T-helper 1 cell treated with Interleukin-12 subunit alpha and Interleukin-12 subunit beta and Interleukin-4 antibody, amounts not matched to agents 30 μg/mL and 1 μg/mL, for 36 hours (primary cell): ENCODE measurements at regions not wholly inside any gene's neighbourhood (a gene's known extent, or its start where the extent isn't known, plus 50 kb on each side); places are given as distances from the start of the nearest gene placed in this dataset.

Experiments
- H3K27ac Mint-ChIP-seq: one replicate; pipeline ENCODE4 v1.8.0; 2021; ENCODE audit warnings: mild to moderate bottlenecking, mixed read lengths
- H3K27me3 Mint-ChIP-seq: one replicate; pipeline ENCODE4 v1.8.0; 2021; ENCODE audit warnings: low read depth, mixed read lengths
- H3K36me3 Mint-ChIP-seq: one replicate; pipeline ENCODE4 v1.8.0; 2021; ENCODE audit warnings: low read depth, mixed read lengths
- H3K4me1 Mint-ChIP-seq: one replicate; pipeline ENCODE4 v1.8.0; 2021; ENCODE audit warnings: low read depth, mixed read lengths
- H3K4me3 Mint-ChIP-seq: one replicate; pipeline ENCODE4 v1.8.0; 2021; ENCODE audit warnings: mild to moderate bottlenecking, moderate library complexity, mixed read lengths
- H3K9me3 Mint-ChIP-seq: one replicate; pipeline ENCODE4 v1.8.0; 2021; ENCODE audit warnings: mixed read lengths

- Mint-ChIP-seq H3K27ac (no peak overlapping the region), H3K36me3 (no peaks in the 10 kb centered on the region), H3K4me1 (no peaks in the 10 kb centered on the region), H3K27me3 (no peaks in the 10 kb centered on the region), H3K9me3 (peaks cover 3% of the 10 kb centered on the region), H3K4me3 (no peak overlapping the region)
Measured at GRCh38 chr1:221605569-221605968, 136.3 kb downstream of the DUSP10 start.

GRCh38 chr1:221606256-221606655 is 135.6 kb downstream of the DUSP10 start:
- Mint-ChIP-seq H3K27me3 (no peaks in the 10 kb centered on the region), H3K4me1 (no peaks in the 10 kb centered on the region), H3K9me3 (peaks cover 3% of the 10 kb centered on the region), H3K27ac (no peak overlapping the region), H3K36me3 (no peaks in the 10 kb centered on the region), H3K4me3 (no peak overlapping the region)

GRCh38 chr1:221608835-221609320 is 133.0 kb downstream of the DUSP10 start:
- H3K27ac Mint-ChIP-seq: no peak overlapping the region
- peaks cover 2% of the 10 kb centered on the region for H3K4me1 Mint-ChIP-seq

GRCh38 chr1:221611656-221612046 is 130.2 kb downstream of the DUSP10 start:
- peaks cover 5% of the 10 kb centered on the region for H3K9me3 Mint-ChIP-seq
- H3K4me3 Mint-ChIP-seq: no peak overlapping the region
- no peak overlapping the region for H3K27ac Mint-ChIP-seq
- no peaks in the 10 kb centered on the region for H3K36me3 Mint-ChIP-seq
- H3K4me1 Mint-ChIP-seq: peaks cover 2% of the 10 kb centered on the region
- H3K27me3 Mint-ChIP-seq: peaks cover 11% of the 10 kb centered on the region

More at GRCh38 chr1:221608835-221609320, 133.0 kb downstream of the DUSP10 start:
- H3K4me3 Mint-ChIP-seq: no peak overlapping the region
- H3K27me3 Mint-ChIP-seq: peaks cover 7% of the 10 kb centered on the region
- no peaks in the 10 kb centered on the region for H3K36me3 Mint-ChIP-seq
- peaks cover 3% of the 10 kb centered on the region for H3K9me3 Mint-ChIP-seq

GRCh38 chr1:221612047-221612777 is 129.7 kb downstream of the DUSP10 start:
- H3K4me1 Mint-ChIP-seq: peaks cover 2% of the 10 kb centered on the region
- H3K27me3 Mint-ChIP-seq: peaks cover 11% of the 10 kb centered on the region
- H3K27ac Mint-ChIP-seq: no peak overlapping the region
- H3K36me3 Mint-ChIP-seq: no peaks in the 10 kb centered on the region
- no peak overlapping the region for H3K4me3 Mint-ChIP-seq
- H3K9me3 Mint-ChIP-seq: peaks cover 5% of the 10 kb centered on the region

DNA sequence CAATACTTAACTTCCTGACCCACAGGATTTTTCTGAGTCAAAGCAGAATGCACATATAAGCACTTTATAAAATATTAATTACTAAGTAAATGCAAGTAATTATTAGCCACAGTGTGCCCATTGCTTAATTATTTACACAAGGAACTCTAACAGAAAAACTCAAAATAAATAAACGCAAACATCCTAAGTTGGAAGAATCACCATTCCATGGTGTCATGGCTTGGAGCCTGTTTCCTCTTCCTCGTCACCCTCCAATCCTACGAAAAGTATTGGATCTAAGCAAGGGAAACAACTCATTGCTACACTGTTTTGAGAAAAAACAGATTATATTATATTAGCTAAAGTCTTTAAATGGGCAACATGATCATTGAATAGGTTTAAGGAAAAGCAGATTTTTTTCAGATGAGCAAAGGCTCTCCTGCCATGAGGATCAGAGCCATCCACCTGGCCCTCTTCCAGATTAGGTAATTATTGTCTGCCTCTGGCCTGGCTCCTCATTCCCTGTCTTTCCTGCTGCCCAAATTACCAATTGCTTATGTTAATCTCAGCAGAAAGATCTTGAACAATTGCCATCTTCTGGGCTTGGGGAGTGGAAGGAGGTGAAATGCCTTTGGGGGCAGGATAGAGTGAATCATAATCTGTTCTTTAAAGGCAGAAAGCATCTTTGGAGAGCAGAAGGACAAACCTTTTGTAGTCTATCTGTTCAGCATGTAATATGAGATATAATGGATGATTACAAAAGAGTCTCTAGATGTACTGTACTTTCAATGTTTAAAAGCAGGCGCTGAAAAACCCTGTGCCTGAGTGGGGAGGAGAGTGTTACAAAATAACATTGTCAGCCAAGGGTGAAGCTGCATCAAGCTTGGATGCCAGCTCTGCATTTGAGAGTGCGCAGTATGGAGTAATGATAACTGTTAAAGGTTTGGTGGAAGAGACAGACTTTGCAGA is 121.2 kb downstream of the DUSP10 start:
- peaks cover 17% of the 10 kb centered on the region for H3K27me3 Mint-ChIP-seq
- H3K36me3 Mint-ChIP-seq: no peaks in the 10 kb centered on the region
- no peak overlapping the region for H3K4me3 Mint-ChIP-seq
- H3K27ac Mint-ChIP-seq: no peak overlapping the region
- H3K9me3 Mint-ChIP-seq: no peaks in the 10 kb centered on the region
- H3K4me1 Mint-ChIP-seq: no peaks in the 10 kb centered on the region

DNA sequence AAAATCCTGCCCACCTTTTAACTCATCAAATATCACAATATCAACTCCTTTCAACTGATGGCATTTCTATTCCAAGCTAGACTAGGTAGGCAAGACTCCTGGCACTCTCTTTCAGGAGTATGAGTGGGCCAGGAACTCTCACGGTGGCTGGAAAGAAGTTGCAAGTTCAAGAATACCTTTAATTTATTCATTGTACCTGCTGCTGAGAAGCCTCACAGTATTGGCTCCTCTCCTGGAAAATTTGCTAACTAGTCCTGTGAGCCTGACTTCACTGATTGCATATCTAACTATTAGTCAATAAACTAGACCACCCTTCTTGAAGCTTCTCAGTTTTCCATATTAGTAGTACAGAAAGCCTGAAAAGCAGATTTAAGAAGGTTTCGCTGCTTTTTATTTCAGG is 120.2 kb downstream of the DUSP10 start:
- Mint-ChIP-seq H3K4me3 (no peak overlapping the region), H3K36me3 (no peaks in the 10 kb centered on the region)

DNA sequence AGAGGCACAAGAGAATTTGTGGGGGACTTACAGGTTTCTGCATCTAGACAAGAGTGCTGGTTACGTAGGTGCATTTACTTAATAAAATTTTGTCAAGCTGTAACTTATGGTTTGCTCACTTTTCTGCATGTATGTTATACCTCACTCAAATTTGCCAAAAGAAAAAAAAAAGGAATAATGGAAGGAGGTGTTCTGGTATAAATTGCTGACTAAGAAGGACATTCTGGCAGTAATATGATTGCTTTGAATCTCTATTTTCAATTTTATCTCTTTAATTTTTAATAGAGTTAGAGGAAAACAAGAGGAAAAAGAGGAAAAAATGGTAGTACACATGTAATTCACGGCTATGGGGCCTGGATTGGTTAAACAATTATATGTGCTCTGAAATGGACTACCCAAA is 119.5 kb downstream of the DUSP10 start:
- Mint-ChIP-seq H3K9me3 (no peaks in the 10 kb centered on the region), H3K27me3 (peaks cover 26% of the 10 kb centered on the region), H3K36me3 (no peaks in the 10 kb centered on the region), H3K27ac (no peak overlapping the region), H3K4me1 (no peaks in the 10 kb centered on the region), H3K4me3 (no peak overlapping the region)

More for the DNA sequence above, 120.2 kb downstream of the DUSP10 start:
- Mint-ChIP-seq H3K27me3 (peaks cover 23% of the 10 kb centered on the region), H3K27ac (no peak overlapping the region), H3K4me1 (no peaks in the 10 kb centered on the region), H3K9me3 (no peaks in the 10 kb centered on the region)

- Mint-ChIP-seq H3K4me1 (no peaks in the 10 kb centered on the region), H3K27me3 (peaks cover 32% of the 10 kb centered on the region), H3K36me3 (no peaks in the 10 kb centered on the region), H3K27ac (no peak overlapping the region), H3K4me3 (no peak overlapping the region), H3K9me3 (no peaks in the 10 kb centered on the region)
Measured at GRCh38 chr1:221625026-221625425, 116.9 kb downstream of the DUSP10 start.

- no peak overlapping the region for H3K4me3 Mint-ChIP-seq
- no peaks in the 10 kb centered on the region for H3K9me3 Mint-ChIP-seq
- peaks cover 29% of the 10 kb centered on the region for H3K27me3 Mint-ChIP-seq
- no peaks in the 10 kb centered on the region for H3K36me3 Mint-ChIP-seq
- no peak overlapping the region for H3K27ac Mint-ChIP-seq
- H3K4me1 Mint-ChIP-seq: no peaks in the 10 kb centered on the region
Measured at GRCh38 chr1:221626041-221626440, 115.8 kb downstream of the DUSP10 start.

DNA sequence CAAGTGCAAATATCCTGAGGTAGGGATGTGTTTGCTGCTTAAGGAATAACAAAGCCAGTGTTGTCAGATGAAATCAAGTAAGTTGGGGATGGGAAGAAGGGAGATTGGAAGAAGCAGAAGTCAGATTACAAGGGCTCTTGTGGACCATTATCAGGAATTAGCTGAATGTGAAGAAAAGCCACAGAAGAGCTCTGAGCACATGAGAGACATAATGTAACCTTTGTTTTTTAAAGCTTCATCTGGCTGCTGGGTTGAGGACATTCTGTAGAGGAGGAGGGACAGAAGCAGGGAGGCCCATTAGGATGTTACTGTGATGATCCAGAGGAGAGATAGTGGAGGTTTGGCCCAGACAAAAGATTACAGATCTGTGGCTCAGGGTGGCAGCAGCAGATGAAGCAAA is 111.7 kb downstream of the DUSP10 start:
- Mint-ChIP-seq H3K4me3 (no peak overlapping the region), H3K27me3 (peaks cover 18% of the 10 kb centered on the region), H3K27ac (no peak overlapping the region), H3K9me3 (no peaks in the 10 kb centered on the region), H3K4me1 (peaks cover 1% of the 10 kb centered on the region), H3K36me3 (no peaks in the 10 kb centered on the region)

DNA sequence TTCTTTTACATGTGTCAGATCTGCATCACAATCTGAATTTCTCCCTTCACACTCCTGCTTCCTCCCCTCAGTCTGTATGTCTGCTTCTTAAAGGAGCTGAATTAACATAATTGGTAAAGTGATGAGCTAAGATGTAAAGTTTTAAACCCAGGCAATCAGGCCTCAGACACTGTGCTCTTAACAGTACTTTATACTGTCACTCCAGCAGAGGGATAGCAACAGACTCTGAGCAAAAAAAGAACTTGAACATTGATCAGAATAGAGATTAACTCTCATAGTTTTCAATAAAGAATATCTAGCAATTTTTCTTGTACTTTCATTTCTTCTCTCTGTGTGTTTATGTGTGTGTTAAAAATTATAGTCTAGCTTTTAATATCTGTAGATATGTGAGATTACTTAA is 110.3 kb downstream of the DUSP10 start:
- no peak overlapping the region for H3K27ac Mint-ChIP-seq
- H3K4me3 Mint-ChIP-seq: no peak overlapping the region
- H3K9me3 Mint-ChIP-seq: no peaks in the 10 kb centered on the region
- peaks cover 10% of the 10 kb centered on the region for H3K27me3 Mint-ChIP-seq
- H3K4me1 Mint-ChIP-seq: peaks cover 1% of the 10 kb centered on the region
- H3K36me3 Mint-ChIP-seq: no peaks in the 10 kb centered on the region

GRCh38 chr1:221632072-221632471 is 109.8 kb downstream of the DUSP10 start:
- H3K4me3 Mint-ChIP-seq: no peak overlapping the region
- H3K9me3 Mint-ChIP-seq: no peaks in the 10 kb centered on the region
- no peak overlapping the region for H3K27ac Mint-ChIP-seq
- H3K4me1 Mint-ChIP-seq: peaks cover 1% of the 10 kb centered on the region
- H3K27me3 Mint-ChIP-seq: peaks cover 6% of the 10 kb centered on the region
- no peaks in the 10 kb centered on the region for H3K36me3 Mint-ChIP-seq

DNA sequence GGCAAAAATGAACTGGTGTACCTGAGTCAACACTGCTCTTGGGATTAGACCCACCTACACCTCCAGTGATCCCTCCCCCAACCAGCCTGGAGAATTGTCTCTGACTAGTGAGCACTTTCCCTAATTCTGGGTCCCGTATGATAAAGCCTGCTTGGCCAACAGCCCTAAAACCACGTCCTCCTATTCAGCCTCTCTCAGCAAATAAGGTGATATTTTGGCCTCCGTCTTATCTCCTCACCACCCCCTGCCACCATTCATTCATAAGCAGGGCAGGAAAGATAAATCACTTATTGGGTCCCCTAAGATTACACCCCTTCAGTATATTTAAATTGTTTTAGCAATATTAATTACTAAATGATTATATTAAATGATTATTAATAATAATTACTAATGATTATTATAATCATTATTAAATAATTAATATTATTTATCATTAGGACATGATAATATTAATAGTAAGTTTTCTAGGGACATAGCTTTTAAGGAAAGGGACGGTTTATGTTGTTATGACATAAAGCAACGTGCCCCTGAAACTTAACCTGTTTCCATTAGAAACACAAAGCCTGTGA is 108.0 kb downstream of the DUSP10 start:
- Mint-ChIP-seq H3K36me3 (no peaks in the 10 kb centered on the region), H3K4me1 (peaks cover 1% of the 10 kb centered on the region), H3K4me3 (no peak overlapping the region), H3K27me3 (no peaks in the 10 kb centered on the region), H3K9me3 (no peaks in the 10 kb centered on the region), H3K27ac (no peak overlapping the region)
